NCI-H2107 (cell line): ENCODE measurements at regions not wholly inside any gene's neighbourhood (a gene's known extent, or its start where the extent isn't known, plus 50 kb on each side); places are given as distances from the start of the nearest gene placed in this dataset.
A peak's percentile ranks its signal among the peaks of the same experiment; 100 is the strongest.

ENCODE experiments used
- DNase-seq: peaks from one replicate; lab custom pipeline; 2025; lab: John Stamatoyannopoulos, UW

GRCh38 chrX:109928596-109929335 lies 74.1 kb upstream of the TMEM164 start:
- DNase-seq = no peak

- DNase-seq = no peak
These were observed 71.2 kb upstream of the TMEM164 start for GRCh38 chrX:109931677-109932076.

- DNase-seq = no peak
These were observed 68.5 kb upstream of the TMEM164 start for GRCh38 chrX:109934434-109934833.

- no peak for DNase-seq
These were observed 68.0 kb upstream of the TMEM164 start for GRCh38 chrX:109934935-109935334.

GRCh38 chrX:109936114-109936513 lies 66.8 kb upstream of the TMEM164 start:
- DNase-seq = no peak

- DNase-seq = no peak
These were observed 66.3 kb upstream of the TMEM164 start for GRCh38 chrX:109936598-109936997.

- no peak for DNase-seq
These were observed 63.4 kb upstream of the TMEM164 start for GRCh38 chrX:109939498-109939897.

GRCh38 chrX:109940411-109940810 lies 62.5 kb upstream of the TMEM164 start:
- DNase-seq = no peak

GRCh38 chrX:109943092-109943739 lies 59.7 kb upstream of the TMEM164 start:
- DNase-seq = no peak

- no peak for DNase-seq
These were observed 59.2 kb upstream of the TMEM164 start for GRCh38 chrX:109943740-109944092.

GRCh38 chrX:109952050-109952449 lies 50.9 kb upstream of the TMEM164 start:
- DNase-seq = no peak

GRCh38 chrX:109952985-109953905 lies 49.7 kb upstream of the TMEM164 start:
- peak; percentile 5 for DNase-seq
